ENCODE measurements at regions not wholly inside any gene's neighbourhood (a gene's known extent, or its start where the extent isn't known, plus 50 kb on each side); places are given as distances from the start of the nearest gene placed in this dataset.

DNA sequence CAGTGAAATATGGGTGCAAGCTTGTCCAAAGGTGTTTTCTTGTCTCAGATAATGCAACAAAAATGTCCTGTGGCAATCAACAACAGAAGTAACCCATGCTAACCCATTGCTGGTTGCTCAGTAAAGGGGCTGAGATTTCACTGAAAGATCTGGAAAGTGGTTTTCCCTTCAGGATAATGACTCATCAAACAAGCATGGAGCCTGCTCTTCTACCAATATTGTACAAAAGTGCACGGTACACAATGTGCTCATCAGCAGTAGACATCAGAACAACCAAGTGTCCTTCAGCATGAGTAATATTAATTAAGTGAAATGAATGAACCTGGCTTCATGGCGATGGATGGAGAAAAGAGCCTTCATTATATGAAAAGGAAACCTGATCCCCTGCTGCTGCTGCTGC, 287.1 kb upstream of the NEBL start:
- Histone ChIP-seq H3K23ac (ENCODE audit: insufficient read length) (no peak overlapping the region), H4K20me1 (replicated peaks in 1 of 2; ENCODE audit: control insufficient read depth in 1 of 2, insufficient read depth in 2 of 2, low read length in 2 of 2) (no peaks in the 10 kb centered on the region), H3K4ac (replicated peaks; ENCODE audit: insufficient read length, low read depth, low read length) (no peak overlapping the region), H2BK5ac (ENCODE audit: low read depth, low read length) (no peak overlapping the region), H3K56ac (replicated peaks; ENCODE audit: insufficient read length, low read depth, low read length) (no peak overlapping the region), H3K79me1 (ENCODE audit: low read depth, low read length) (no peaks in the 10 kb centered on the region), H2BK15ac (ENCODE audit: low read length) (no peak overlapping the region), H3K23me2 (ENCODE audit: low read depth, low read length) (no peaks in the 10 kb centered on the region; the same call in 1 of the 2 replicates), H2BK20ac (ENCODE audit: low read length) (no peak overlapping the region), H3K9me3 (ENCODE audit: insufficient read depth in 2 of 2, low read depth in 1 of 2, low read length in 1 of 2) (peaks cover 2% of the 10 kb centered on the region in 2 experiments; a peak in 1 of 4 replicates), H2BK12ac (ENCODE audit: low read depth, low read length) (no peak overlapping the region), H2AK5ac (ENCODE audit: low read depth, low read length) (no peak overlapping the region), H3K36me3 (ENCODE audit: control insufficient read depth in 2 of 4, insufficient read depth in 4 of 4, low read length in 3 of 4) (0 out of 8 replicates have a peak, but pooled peaks cover 0 to 2% (median 0%) of the 10 kb centered on the region in 4 experiments), H4K91ac (replicated peaks; ENCODE audit: insufficient read length, low read length) (no peak overlapping the region), H4K5ac (ENCODE audit: insufficient read length, low read depth, low read length) (no peak overlapping the region), H3K9ac (replicated peaks in 1 of 4; ENCODE audit: extremely low read depth in 1 of 4, low read depth in 3 of 4, low read length in 3 of 4) (no peak overlapping the region), H3K27ac (ENCODE audit: low read depth, low read length) (no peak overlapping the region), H2AFZ (ENCODE audit: low read length) (no peak overlapping the region), H2BK120ac (replicated peaks; ENCODE audit: low read depth, low read length) (no peak overlapping the region), H3K18ac (ENCODE audit: extremely low read depth, low read length) (no peak overlapping the region), H3K4me1 (replicated peaks in 1 of 4; ENCODE audit: control insufficient read depth in 3 of 4, insufficient read depth in 4 of 4, low read length in 3 of 4) (peaks cover 0 to 4% (median 0%) of the 10 kb centered on the region in 4 experiments; a peak in 1 of 7 replicates), H4K8ac (ENCODE audit: extremely low read depth, insufficient read depth, low read length) (no peak overlapping the region), H3K4me3 (ENCODE audit: extremely low read depth in 1 of 4, insufficient read depth in 2 of 4, low read depth in 3 of 4, low read length in 4 of 4) (no peak overlapping the region), H3K27me3 (replicated peaks in 1 of 4; ENCODE audit: control insufficient read depth in 3 of 4, extremely low read depth in 1 of 4, insufficient read depth in 3 of 4, low read length in 3 of 4) (no peaks in the 10 kb centered on the region), H3K79me2 (ENCODE audit: control insufficient read depth in 1 of 2, insufficient read depth in 2 of 2, low read length in 2 of 2) (no peaks in the 10 kb centered on the region), H3K14ac (ENCODE audit: insufficient read length) (no peak overlapping the region), H3K4me2 (ENCODE audit: insufficient read depth in 1 of 2, low read depth in 2 of 2, low read length in 2 of 2) (no peak overlapping the region)
- FAIRE-seq (no peak), DNase-seq (ENCODE audit: low read depth in 1 of 2, low spot score in 2 of 2) (no peak)
- POLR2A ChIA-PET (ENCODE audit: partially characterized antibody) = no interaction called here
- WGBS, 2 experiments (ENCODE audit: extremely low coverage in 1 of 2, insufficient coverage in 1 of 2, insufficient read length in 1 of 2, insufficient replicate concordance in 2 of 2, low coverage in 1 of 2, low lambda C conversion rate in 2 of 2, missing lambda C conversion rate in 1 of 2) = 78% methylated on average over 2 of the region's 2 CpGs; no CpG with 5 or more reads in 1 of the 2 experiments
- CTCF ChIA-PET (ENCODE audit: partially characterized antibody) = interaction anchor here (0.6 kb wide), 1 partner anchor 93 kb away, joined by 3 read pairs; no protein-coding TSS in a partner anchor
- no peak for TF ChIP-seq GTF2F1 (IDR thresholded peaks at IDR 0.05; ENCODE audit: borderline replicate concordance, low read depth, low read length)
- no peak for TF ChIP-seq ATF2 (IDR thresholded peaks at IDR 0.05; ENCODE audit: low read length)
- TF ChIP-seq SIN3A (conservative IDR thresholded peaks at IDR 0.05 in 1 of 2, IDR thresholded peaks at IDR 0.05 in 1 of 2; ENCODE audit: low read depth in 1 of 2, low read length in 2 of 2) = no peak
- TF ChIP-seq, protein P1, sequence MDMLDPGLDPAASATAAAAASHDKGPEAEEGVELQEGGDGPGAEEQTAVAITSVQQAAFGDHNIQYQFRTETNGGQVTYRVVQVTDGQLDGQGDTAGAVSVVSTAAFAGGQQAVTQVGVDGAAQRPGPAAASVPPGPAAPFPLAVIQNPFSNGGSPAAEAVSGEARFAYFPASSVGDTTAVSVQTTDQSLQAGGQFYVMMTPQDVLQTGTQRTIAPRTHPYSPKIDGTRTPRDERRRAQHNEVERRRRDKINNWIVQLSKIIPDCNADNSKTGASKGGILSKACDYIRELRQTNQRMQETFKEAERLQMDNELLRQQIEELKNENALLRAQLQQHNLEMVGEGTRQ (IDR thresholded peaks at IDR 0.05; ENCODE audit: low read length) = no peak
- TF ChIP-seq SP4 (IDR thresholded peaks at IDR 0.05; ENCODE audit: low read length) = no peak
- TF ChIP-seq SRF (IDR thresholded peaks at IDR 0.05; ENCODE audit: low read depth, low read length) = no peak
- TF ChIP-seq ZNF274 (IDR thresholded peaks at IDR 0.05; ENCODE audit: borderline replicate concordance, extremely low read depth, low read length) = no peak
- TF ChIP-seq GABPA (IDR thresholded peaks at IDR 0.05; ENCODE audit: borderline replicate concordance, insufficient read depth, low read length) = no peak
- no peak for TF ChIP-seq CHD1 (IDR thresholded peaks at IDR 0.05; ENCODE audit: low read depth, low read length)
- no peak for TF ChIP-seq POU5F1 (IDR thresholded peaks at IDR 0.05; ENCODE audit: low read depth, low read length)
- TF ChIP-seq SUZ12 (IDR thresholded peaks at IDR 0.05; ENCODE audit: low read length) = no peak
- TF ChIP-seq CEBPB (IDR thresholded peaks at IDR 0.05; ENCODE audit: low read depth, low read length) = no peak
